ENCODE measurements at regions not wholly inside any gene's neighbourhood (a gene's known extent, or its start where the extent isn't known, plus 50 kb on each side); places are given as distances from the start of the nearest gene placed in this dataset.

GRCh38 chr7:155361947-155362346 lies 64.3 kb downstream of the INSIG1 start:
- TF ChIP-seq, protein P1, sequence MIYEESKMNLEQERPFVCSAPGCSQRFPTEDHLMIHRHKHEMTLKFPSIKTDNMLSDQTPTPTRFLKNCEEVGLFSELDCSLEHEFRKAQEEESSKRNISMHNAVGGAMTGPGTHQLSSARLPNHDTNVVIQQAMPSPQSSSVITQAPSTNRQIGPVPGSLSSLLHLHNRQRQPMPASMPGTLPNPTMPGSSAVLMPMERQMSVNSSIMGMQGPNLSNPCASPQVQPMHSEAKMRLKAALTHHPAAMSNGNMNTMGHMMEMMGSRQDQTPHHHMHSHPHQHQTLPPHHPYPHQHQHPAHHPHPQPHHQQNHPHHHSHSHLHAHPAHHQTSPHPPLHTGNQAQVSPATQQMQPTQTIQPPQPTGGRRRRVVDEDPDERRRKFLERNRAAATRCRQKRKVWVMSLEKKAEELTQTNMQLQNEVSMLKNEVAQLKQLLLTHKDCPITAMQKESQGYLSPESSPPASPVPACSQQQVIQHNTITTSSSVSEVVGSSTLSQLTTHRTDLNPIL (CRISPR knock-in tag; IDR thresholded peaks at IDR 0.05; ENCODE audit: low read depth): no peak
- TF ChIP-seq BACH2 (CRISPR knock-in tag; IDR thresholded peaks at IDR 0.05; ENCODE audit: borderline replicate concordance) (no peak), ISL1 (CRISPR knock-in tag; IDR thresholded peaks at IDR 0.05) (no peak), RARB (CRISPR knock-in tag; IDR thresholded peaks at IDR 0.05) (no peak), CSDC2 (CRISPR knock-in tag; IDR thresholded peaks at IDR 0.05) (no peak), TCF4 (CRISPR knock-in tag; IDR thresholded peaks at IDR 0.05; ENCODE audit: borderline replicate concordance) (no peak), GLIS3 (CRISPR knock-in tag; IDR thresholded peaks at IDR 0.05) (no peak), ZNF565 (CRISPR knock-in tag; conservative IDR thresholded peaks at IDR 0.05; ENCODE audit: low read depth) (no peak), ZFP3 (CRISPR knock-in tag; IDR thresholded peaks at IDR 0.05) (no peak)
- TF ChIP-seq, protein P2, sequence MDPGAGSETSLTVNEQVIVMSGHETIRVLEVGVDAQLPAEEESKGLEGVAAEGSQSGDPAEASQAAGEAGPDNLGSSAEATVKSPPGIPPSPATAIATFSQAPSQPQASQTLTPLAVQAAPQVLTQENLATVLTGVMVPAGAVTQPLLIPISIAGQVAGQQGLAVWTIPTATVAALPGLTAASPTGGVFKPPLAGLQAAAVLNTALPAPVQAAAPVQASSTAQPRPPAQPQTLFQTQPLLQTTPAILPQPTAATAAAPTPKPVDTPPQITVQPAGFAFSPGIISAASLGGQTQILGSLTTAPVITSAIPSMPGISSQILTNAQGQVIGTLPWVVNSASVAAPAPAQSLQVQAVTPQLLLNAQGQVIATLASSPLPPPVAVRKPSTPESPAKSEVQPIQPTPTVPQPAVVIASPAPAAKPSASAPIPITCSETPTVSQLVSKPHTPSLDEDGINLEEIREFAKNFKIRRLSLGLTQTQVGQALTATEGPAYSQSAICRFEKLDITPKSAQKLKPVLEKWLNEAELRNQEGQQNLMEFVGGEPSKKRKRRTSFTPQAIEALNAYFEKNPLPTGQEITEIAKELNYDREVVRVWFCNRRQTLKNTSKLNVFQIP (CRISPR knock-in tag; IDR thresholded peaks at IDR 0.05; ENCODE audit: borderline replicate concordance, low read depth): no peak
- TF ChIP-seq, protein P3, sequence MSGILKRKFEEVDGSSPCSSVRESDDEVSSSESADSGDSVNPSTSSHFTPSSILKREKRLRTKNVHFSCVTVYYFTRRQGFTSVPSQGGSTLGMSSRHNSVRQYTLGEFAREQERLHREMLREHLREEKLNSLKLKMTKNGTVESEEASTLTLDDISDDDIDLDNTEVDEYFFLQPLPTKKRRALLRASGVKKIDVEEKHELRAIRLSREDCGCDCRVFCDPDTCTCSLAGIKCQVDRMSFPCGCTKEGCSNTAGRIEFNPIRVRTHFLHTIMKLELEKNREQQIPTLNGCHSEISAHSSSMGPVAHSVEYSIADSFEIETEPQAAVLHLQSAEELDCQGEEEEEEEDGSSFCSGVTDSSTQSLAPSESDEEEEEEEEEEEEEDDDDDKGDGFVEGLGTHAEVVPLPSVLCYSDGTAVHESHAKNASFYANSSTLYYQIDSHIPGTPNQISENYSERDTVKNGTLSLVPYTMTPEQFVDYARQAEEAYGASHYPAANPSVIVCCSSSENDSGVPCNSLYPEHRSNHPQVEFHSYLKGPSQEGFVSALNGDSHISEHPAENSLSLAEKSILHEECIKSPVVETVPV (CRISPR knock-in tag; IDR thresholded peaks at IDR 0.05): no peak
